HG02623 (cell line): ENCODE measurements at regions not wholly inside any gene's neighbourhood (a gene's known extent, or its start where the extent isn't known, plus 50 kb on each side); places are given as distances from the start of the nearest gene placed in this dataset.
"Not testable (repeated sequence)": the region's sequence is repeated elsewhere in the genome, so short reads cannot be mapped to it uniquely, and the experiment has no call there.

Experiments
- ATAC-seq: cut with Tn5 transposase; IDR thresholded peaks from one replicate; pipeline ENCODE4 v1.9.1; 2021; ENCODE audit warnings: moderate library complexity; ENCODE audit not compliant: unreplicated experiment

DNA sequence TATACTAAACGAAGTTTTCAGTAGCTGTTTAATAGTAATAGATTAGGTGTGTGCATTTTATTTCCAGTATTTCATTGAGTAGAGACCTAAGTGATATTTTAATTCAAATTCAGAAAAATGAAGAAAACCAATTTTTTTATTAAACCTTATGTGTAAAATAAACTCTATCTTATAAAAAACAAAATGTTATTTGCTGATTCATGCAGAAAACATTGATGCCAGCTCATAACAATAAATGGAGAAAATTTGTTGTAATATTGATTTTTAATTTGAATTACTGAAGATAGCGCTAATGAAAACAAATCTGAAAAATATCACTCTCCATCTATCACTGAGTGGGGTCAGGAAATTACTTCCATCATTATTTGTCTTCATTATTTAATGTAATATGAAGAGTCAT is 1177.8 kb upstream of the SEMA6A start:
- no peak for ATAC-seq

DNA sequence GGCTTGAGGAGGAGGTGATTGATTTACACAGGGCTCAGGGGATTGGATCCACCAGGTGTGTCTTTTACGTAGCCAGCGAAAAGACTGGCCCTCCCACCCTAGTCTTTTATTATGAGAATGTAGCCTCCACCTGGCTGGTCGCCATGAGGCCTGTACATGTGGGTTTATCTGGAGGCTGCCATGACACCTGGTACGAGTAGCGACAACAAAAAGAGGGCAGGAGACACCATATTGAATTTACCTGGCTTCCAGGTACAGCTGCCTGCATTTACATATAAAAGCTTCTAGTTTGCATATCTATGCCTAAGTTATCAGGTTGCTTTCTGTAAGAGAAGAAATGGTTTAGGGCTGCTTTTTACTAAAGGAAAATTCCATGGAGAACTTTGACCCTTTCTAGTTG is 1173.7 kb upstream of the SEMA6A start:
- no peak for ATAC-seq

GRCh38 chr5:117743337-117743736 is 1168.7 kb upstream of the SEMA6A start:
- ATAC-seq: no peak

DNA sequence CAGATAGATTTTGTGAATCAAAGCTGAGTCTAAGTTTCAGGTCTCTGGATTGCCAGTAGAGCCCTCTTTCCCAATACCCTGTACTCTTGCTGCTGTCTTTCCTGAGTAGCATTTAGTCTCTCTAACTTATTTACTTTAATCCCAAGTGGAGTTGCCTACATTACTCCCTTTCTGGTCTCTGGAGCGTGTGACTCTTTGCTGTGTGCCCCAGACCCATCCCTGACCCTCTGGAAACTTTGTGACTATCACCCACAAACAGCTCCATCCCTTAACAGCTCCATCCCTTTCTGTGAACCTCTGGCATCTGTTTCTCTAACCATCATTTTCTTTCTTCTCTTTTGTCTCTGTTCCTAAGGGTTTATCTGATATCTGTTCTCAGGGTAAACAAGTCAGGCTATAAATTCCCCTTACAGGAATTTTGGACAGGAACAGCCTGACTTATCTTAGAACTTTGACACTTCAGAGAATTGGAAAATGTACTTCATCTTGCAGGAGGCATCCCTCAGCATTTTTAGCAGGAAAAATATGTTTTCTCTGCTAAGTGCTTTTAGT is 1167.1 kb upstream of the SEMA6A start:
- ATAC-seq: no peak

GRCh38 chr5:117740268-117740667 is 1165.6 kb upstream of the SEMA6A start:
- no peak for ATAC-seq

DNA sequence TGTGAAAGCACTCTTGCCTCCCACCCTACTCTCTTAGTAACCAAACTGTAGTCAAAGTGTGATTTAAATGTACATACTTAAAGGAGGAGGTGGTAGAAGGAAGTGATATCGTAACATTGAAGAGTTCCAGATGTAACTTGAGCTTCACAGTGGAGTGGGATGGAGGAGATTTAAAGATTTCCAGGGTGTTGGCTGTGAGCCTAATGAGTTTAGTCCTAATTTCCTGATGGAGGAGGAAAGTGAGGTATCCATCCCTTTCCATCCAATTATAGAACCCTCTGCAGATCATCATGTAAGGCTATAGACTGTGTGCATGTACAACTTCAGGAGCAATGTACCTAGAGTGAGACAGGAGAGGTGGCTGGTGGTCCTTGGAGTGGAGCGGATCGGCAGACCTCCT is 1163.9 kb upstream of the SEMA6A start:
- ATAC-seq: no peak

DNA sequence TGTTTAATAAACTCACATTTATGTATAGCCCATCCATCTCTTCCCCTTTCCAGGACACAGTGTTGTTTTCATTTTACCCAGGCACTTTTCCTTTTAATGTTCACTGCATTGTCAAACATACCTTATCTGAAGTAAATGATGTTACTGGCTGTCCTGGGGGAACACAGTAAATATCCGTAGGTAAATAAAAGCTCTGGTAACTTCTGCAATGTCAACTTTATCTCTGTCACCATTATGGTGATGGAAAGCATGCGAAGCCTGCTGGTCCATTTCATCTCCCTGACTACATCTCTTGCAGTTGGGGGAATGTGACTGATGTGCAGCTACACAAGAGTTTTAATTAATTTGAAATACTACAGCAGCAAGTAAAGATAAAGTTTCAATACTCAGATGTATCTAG is 1162.1 kb upstream of the SEMA6A start:
- no peak for ATAC-seq

GRCh38 chr5:117734056-117734455 is 1159.4 kb upstream of the SEMA6A start:
- ATAC-seq: no peak

DNA sequence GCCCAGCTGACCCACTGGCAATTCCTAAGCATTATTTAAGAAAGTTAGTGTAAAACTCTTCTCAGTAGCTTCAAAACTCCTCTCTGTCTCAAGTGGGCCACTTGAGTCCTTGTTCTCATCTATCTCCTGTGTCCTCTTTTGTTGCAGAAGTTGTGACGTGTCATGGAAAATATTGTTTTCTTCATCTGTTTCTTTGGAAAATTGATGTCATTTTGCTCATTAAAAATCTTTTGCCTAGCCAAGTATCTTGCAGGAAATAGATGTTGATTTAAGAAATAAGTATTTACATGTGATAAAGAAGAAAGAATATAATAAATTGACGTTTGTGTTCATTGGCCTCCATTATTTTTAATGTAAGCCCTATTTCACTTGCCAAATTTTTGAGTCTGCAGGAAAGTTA is 1158.4 kb upstream of the SEMA6A start:
- ATAC-seq: no peak

- no peak for ATAC-seq
Observed at GRCh38 chr5:117732264-117732663, 1157.6 kb upstream of the SEMA6A start.

DNA sequence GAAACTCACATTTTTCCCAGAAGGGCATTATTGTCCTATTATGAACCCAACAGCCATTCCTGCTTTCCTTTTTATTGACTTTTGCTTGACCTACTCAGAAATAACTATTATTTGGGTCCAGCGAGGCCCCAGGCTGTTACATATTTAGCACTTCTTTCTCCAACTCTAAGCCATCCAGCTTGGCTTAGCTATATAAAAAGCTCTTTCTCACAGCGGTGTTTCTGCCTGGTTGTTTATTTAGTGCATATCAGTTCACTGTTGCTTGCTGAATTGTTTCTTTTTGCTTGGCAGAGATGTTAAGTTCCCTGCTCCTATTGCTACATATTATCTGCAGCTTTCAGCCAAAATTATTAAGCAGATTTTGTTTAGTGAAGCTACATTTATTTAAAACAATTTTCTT is 1156.8 kb upstream of the SEMA6A start:
- no peak for ATAC-seq

- not testable (repeated sequence) for ATAC-seq
Observed at GRCh38 chr5:117720784-117721183, 1146.2 kb upstream of the SEMA6A start.

DNA sequence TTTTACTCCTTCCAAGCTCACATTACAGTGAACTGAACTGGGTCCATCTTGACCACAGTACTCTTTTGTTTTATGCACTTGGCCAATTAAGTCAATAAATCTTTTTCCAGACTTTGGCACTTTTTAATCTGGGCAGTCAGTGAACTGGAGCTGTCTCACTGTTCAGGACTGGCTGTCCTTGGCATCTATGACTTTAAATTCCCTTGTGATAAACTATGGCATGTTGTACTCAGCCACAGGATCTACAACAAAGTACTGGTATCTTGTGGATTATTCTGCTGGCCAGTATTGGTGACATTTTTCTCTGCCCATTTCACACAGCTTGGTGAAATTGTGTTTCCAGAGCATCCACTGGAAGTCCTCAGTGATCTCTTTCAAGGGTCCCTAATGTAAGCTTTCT is 1144.8 kb upstream of the SEMA6A start:
- ATAC-seq: no peak

DNA sequence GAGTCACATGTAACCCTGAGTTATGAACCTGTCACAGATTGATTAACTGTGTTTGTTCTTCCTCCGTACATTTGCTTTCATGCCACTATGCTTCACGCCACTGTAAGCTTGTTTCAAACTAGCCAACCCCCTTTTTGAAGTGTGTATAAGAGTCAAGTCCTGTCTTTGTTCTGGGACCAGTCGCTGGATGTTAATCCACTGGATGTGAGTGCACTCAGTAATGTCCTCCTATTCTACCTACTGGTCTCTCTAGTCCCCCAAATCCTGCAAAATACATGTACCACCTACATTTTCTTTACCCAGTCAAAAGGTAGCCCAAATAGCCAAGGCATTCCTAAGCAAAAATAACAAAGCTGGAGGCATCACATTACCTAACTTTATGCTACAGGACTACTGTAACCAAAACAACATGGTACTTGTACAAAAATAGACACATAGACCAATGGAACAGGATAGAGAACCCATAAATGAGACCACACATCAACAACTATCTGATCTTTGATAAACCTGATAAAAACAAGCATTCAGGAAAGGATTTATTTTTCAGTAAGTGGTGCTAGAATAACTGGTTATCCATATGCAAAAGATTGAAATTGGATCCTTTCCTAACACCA is 1139.1 kb upstream of the SEMA6A start:
- ATAC-seq: no peak

DNA sequence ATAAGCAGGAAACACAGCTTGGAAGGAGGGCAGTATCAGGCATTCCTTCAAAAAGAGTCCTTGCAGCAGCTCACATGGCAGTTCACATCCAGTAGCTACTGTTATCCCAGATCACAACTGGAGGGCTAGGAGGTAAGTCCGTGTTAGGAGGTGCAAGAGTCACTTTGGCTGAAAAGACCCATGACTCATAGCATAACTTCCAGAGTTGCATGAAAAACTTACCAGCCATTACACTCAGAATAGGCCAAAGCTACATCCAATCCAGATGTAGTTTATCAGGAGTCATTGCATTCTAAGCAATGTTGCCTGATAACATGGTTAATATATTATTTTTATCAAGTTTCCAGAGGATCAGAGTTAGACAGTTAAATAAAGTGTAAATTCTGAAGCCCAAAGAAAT is 1126.4 kb upstream of the SEMA6A start:
- ATAC-seq: no peak

GRCh38 chr5:117692606-117693005 is 1118.0 kb upstream of the SEMA6A start:
- no peak for ATAC-seq

- ATAC-seq: no peak
Observed at GRCh38 chr5:117691081-117691870, 1116.7 kb upstream of the SEMA6A start.

DNA sequence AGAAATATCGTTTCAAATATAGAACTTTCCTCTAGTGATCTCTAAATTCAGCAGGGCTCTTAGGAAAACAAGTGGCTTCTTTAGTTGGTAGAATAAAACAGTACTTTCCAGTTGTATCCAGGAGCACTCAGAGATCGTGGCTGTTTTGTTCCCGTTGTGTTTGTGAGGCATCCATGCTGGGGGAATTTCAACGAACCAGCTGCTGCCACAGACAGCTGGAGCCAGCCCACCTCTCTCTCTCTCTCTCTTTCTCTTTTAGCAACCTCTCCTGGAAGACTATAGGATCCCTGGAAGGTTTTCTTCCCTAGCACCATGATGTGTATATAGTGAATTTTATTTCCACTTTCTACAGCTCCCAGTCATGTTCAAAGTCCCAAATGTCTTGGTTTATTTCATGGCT is 1116.0 kb upstream of the SEMA6A start:
- no peak for ATAC-seq

GRCh38 chr5:117686926-117687325 is 1112.3 kb upstream of the SEMA6A start:
- no peak for ATAC-seq

- no peak for ATAC-seq
Observed at GRCh38 chr5:117682416-117682815, 1107.8 kb upstream of the SEMA6A start.

DNA sequence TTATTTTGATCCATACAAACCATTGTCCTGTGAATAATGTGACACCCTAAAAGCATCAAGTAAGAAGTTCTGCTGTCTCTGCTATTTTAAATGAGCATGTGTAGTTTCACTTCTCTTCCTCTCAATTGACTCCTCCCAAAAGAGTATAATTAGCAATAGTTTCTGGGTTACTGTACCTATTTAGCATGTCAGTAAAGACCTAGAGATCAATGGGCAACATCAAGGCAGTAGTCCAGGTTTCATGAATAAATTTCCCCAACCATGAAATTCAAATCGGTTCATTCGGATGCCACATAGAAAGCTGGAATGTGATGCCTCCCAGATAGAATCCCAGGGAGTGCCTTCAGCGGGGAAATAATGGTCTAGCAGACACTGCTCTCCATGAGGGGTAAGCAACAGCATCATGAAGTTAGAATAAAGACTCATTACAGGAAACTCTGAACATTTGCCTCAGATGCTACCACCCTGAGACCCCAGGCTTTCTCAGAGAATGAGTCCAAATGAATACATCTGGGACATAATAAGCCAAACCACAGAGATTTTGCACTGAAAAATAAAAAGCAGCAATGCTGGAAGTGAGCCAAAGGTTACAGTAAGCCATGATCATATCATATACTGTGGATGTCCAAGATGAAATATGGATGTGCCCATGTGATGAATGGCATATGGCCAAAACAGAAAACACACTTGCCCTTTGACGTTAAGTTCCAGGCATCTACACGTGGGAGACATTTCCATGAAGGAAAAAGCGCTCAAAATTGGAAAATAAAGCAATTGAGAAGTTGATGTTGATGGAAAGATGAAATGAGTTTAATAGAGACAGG is 1107.0 kb upstream of the SEMA6A start:
- ATAC-seq: peak; percentile 84

- ATAC-seq: no peak
Observed at GRCh38 chr5:117680426-117680825, 1105.8 kb upstream of the SEMA6A start.
